ENCODE measurements at regions not wholly inside any gene's neighbourhood (a gene's known extent, or its start where the extent isn't known, plus 50 kb on each side); places are given as distances from the start of the nearest gene placed in this dataset.

DNA sequence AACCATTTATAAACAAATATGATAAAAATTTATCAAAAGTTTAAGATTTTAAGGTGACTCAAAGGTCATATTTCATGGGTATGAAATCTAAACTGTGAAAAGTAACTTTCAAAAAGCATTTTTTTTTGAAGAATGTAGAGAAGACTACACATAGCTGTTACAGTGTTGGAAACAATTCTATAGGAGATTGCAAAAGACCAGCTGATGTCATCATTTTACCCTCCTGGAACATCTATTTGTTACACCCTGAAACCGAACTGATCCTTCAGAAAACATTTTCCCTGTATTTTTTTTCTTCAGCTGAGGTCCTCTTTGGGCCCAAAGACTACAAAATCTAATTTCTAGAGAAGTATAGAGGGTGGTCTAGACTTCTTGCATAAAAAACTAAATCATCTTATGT is 297.5 kb upstream of the FERMT1 start:
- DNase-seq (no peak), ATAC-seq (no peak)
- no peak overlapping the region for H3K27ac ChIP-seq
- no peak overlapping the region for H3K4me3 ChIP-seq
- WGBS, 2 donors = 72 to 74% methylated on average over 1 of the region's 1 CpG
- no peak for TF ChIP-seq CTCF (IDR thresholded peaks at IDR 0.05)
- no peaks in the 10 kb centered on the region for H3K9me3 ChIP-seq
- intact Hi-C loops (cut with DNase I) = no loop called here
- no peaks in the 10 kb centered on the region for H3K4me1 ChIP-seq
- no peaks in the 10 kb centered on the region for H3K36me3 ChIP-seq
- no peaks in the 10 kb centered on the region for H3K27me3 ChIP-seq

DNA sequence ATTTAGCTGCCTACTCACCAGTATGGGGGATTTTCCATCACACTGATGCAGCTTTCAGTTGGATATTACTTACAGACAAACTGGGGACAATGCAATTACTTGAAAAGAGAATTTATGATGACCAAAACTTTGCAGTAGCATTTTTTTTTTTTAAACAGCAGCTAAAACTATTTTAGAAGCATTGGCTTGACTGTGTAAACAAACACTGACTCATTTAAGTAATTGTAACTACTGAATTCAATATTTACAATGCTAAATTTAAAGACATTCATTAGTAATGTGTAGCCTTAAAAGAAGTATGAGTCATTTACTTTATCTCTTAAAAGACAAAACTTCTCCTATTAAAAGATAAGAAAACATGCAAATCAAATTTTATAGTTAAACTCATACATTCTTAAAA is 295.9 kb upstream of the FERMT1 start:
- TF ChIP-seq CTCF (IDR thresholded peaks at IDR 0.05) = no peak
- Histone ChIP-seq H3K27me3 (no peaks in the 10 kb centered on the region), H3K4me1 (no peaks in the 10 kb centered on the region), H3K36me3 (no peaks in the 10 kb centered on the region), H3K9me3 (no peaks in the 10 kb centered on the region), H3K4me3 (no peak overlapping the region), H3K27ac (no peak overlapping the region)
- intact Hi-C loops (cut with DNase I) = no loop called here
- ATAC-seq (no peak), DNase-seq (no peak)

- intact Hi-C loops (cut with DNase I) = no loop called here
- H3K4me3 ChIP-seq = no peak overlapping the region
These were observed 293.5 kb upstream of the FERMT1 start for GRCh38 chr20:6416371-6416770.

DNA sequence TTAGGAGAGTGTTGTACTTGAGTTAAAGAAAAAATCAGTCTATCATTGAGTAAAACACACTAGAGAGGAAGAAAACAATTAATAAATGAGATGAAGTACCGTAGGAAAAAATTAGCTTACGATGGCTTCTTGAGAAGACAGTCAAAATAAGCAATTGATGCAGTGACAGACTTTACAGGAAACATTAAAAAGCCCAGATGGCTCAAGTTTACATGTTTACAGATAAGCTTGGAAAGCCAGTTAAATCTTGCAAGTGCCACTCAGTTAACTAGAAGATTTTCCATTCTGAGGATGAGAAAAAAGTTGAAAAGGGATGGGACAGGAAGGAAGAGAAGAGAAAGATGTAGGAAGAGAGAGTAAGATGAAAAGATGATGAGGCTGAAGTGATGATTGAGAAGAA is 288.8 kb upstream of the FERMT1 start:
- TF ChIP-seq CTCF (IDR thresholded peaks at IDR 0.05) = no peak
- no peaks in the 10 kb centered on the region for H3K4me1 ChIP-seq
- H3K4me3 ChIP-seq = no peak overlapping the region
- H3K36me3 ChIP-seq = no peaks in the 10 kb centered on the region
- intact Hi-C loops (cut with DNase I) = no loop called here
- H3K27me3 ChIP-seq = no peaks in the 10 kb centered on the region
- no peak for DNase-seq
- ATAC-seq = no peak
- H3K27ac ChIP-seq = no peak overlapping the region
- WGBS, 2 donors = 58 to 64% methylated on average over 2 of the region's 2 CpGs
- H3K9me3 ChIP-seq = no peaks in the 10 kb centered on the region

More at GRCh38 chr20:6416371-6416770, 293.5 kb upstream of the FERMT1 start:
- H3K36me3 ChIP-seq = no peaks in the 10 kb centered on the region
- H3K9me3 ChIP-seq = no peaks in the 10 kb centered on the region
- no peaks in the 10 kb centered on the region for H3K27me3 ChIP-seq
- ATAC-seq = no peak
- no peaks in the 10 kb centered on the region for H3K4me1 ChIP-seq
- 72 to 77% methylated on average over 2 of the region's 2 CpGs for WGBS, 2 donors
- no peak for TF ChIP-seq CTCF (IDR thresholded peaks at IDR 0.05)
- no peak for DNase-seq
- H3K27ac ChIP-seq = no peak overlapping the region

DNA sequence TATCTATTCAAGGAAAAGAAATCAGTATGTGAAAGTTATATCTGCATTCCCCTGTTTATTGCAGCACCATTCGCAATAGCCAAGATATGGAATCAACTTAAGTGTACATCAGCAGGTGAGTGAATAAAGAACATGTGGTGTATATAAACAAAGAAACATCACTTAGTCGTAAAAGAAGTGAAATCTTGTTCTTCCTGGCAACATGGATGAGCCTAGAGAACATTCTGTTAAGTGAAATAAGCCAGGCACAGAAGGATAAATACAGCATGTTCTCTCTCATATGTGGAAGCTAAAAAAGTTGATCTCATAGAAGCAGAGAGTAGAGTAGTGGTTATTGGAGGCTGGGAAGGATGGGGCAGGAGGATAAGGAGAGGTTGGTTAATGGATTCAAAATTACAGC is 287.9 kb upstream of the FERMT1 start:
- Histone ChIP-seq H3K4me3 (no peak overlapping the region), H3K9me3 (no peaks in the 10 kb centered on the region), H3K4me1 (no peaks in the 10 kb centered on the region), H3K27ac (no peak overlapping the region), H3K27me3 (no peaks in the 10 kb centered on the region), H3K36me3 (no peaks in the 10 kb centered on the region)
- TF ChIP-seq CTCF (IDR thresholded peaks at IDR 0.05) = no peak
- intact Hi-C loops (cut with DNase I) = no loop called here
- no peak for DNase-seq
- WGBS, 2 donors = 64 to 73% methylated on average over 2 of the region's 2 CpGs
- no peak for ATAC-seq

Data from heart right ventricle (tissue), 16 donors.